ENCODE measurements at regions not wholly inside any gene's neighbourhood (a gene's known extent, or its start where the extent isn't known, plus 50 kb on each side); places are given as distances from the start of the nearest gene placed in this dataset.

GRCh38 chr1:185559684-185560331, 174.4 kb upstream of the HMCN1 start:
- H3K9me2 ChIP-seq (replicated peaks; ENCODE audit: insufficient read depth): no peaks in the 10 kb centered on the region
- H2AFZ ChIP-seq: no peak overlapping the region
- no peaks in the 10 kb centered on the region for H3K36me3 ChIP-seq (replicated peaks; ENCODE audit: insufficient read depth, low read depth)
- no peaks in the 10 kb centered on the region for H3K4me1 ChIP-seq (ENCODE audit: insufficient read depth)
- H3K79me2 ChIP-seq: no peaks in the 10 kb centered on the region
- TF ChIP-seq EZH2 (IDR thresholded peaks at IDR 0.05; ENCODE audit: borderline replicate concordance) (no peak), CTCF (IDR thresholded peaks at IDR 0.05; ENCODE audit: poor library complexity) (peak; percentile 42)
- no peak overlapping the region for H3K4me2 ChIP-seq
- no peak overlapping the region for H3K4me3 ChIP-seq
- DNase-seq (ENCODE audit: low spot score): peak; percentile 66
- no peaks in the 10 kb centered on the region for H4K20me1 ChIP-seq (ENCODE audit: insufficient read depth, poor library complexity, severe bottlenecking)
- no peak overlapping the region for H3K27ac ChIP-seq
- H3K9me3 ChIP-seq (ENCODE audit: low read depth): no peaks in the 10 kb centered on the region
- no peaks in the 10 kb centered on the region for H3K27me3 ChIP-seq
- WGBS (ENCODE audit: low lambda C conversion rate, missing lambda C conversion rate): 90% methylated on average over 3 of the region's 3 CpGs

GRCh38 chr1:185559151-185559550, 175.0 kb upstream of the HMCN1 start:
- DNase-seq (ENCODE audit: low spot score): no peak
- no peak overlapping the region for H3K27ac ChIP-seq
- no peaks in the 10 kb centered on the region for H3K4me1 ChIP-seq (ENCODE audit: insufficient read depth)
- no peak overlapping the region for H3K4me3 ChIP-seq
- H3K9me3 ChIP-seq (ENCODE audit: low read depth): no peaks in the 10 kb centered on the region
- H3K4me2 ChIP-seq: no peak overlapping the region
- no peak for TF ChIP-seq EZH2 (IDR thresholded peaks at IDR 0.05; ENCODE audit: borderline replicate concordance)
- TF ChIP-seq CTCF (IDR thresholded peaks at IDR 0.05; ENCODE audit: poor library complexity): no peak
- no peak for TF ChIP-seq EZH2phosphoT487 (IDR thresholded peaks at IDR 0.05; ENCODE audit: low read depth, severe bottlenecking, unreplicated experiment)
- 84% methylated on average over 1 of the region's 1 CpG for WGBS (ENCODE audit: low lambda C conversion rate, missing lambda C conversion rate)
- no peaks in the 10 kb centered on the region for H4K20me1 ChIP-seq (ENCODE audit: insufficient read depth, poor library complexity, severe bottlenecking)
- no peaks in the 10 kb centered on the region for H3K9me2 ChIP-seq (replicated peaks; ENCODE audit: insufficient read depth)
- no peak overlapping the region for H2AFZ ChIP-seq
- H3K27me3 ChIP-seq: no peaks in the 10 kb centered on the region
- H3K36me3 ChIP-seq (replicated peaks; ENCODE audit: insufficient read depth, low read depth): no peaks in the 10 kb centered on the region
- H3K79me2 ChIP-seq: no peaks in the 10 kb centered on the region

- Histone ChIP-seq H3K4me2 (no peak overlapping the region), H3K4me1 (ENCODE audit: insufficient read depth) (no peaks in the 10 kb centered on the region), H4K20me1 (ENCODE audit: insufficient read depth, poor library complexity, severe bottlenecking) (no peaks in the 10 kb centered on the region), H3K4me3 (no peak overlapping the region), H3K27me3 (no peaks in the 10 kb centered on the region), H3K79me2 (no peaks in the 10 kb centered on the region), H2AFZ (no peak overlapping the region), H3K27ac (no peak overlapping the region), H3K9me2 (replicated peaks; ENCODE audit: insufficient read depth) (no peaks in the 10 kb centered on the region), H3K9me3 (ENCODE audit: low read depth) (no peaks in the 10 kb centered on the region), H3K36me3 (replicated peaks; ENCODE audit: insufficient read depth, low read depth) (no peaks in the 10 kb centered on the region)
- 63% methylated on average over 1 of the region's 1 CpG for WGBS (ENCODE audit: low lambda C conversion rate, missing lambda C conversion rate)
- TF ChIP-seq EZH2phosphoT487 (IDR thresholded peaks at IDR 0.05; ENCODE audit: low read depth, severe bottlenecking, unreplicated experiment): no peak
- no peak for DNase-seq (ENCODE audit: low spot score)
Measured at GRCh38 chr1:185556561-185556960, 177.6 kb upstream of the HMCN1 start.

GRCh38 chr1:185555743-185556142, 178.4 kb upstream of the HMCN1 start:
- Histone ChIP-seq H3K27me3 (no peaks in the 10 kb centered on the region), H4K20me1 (ENCODE audit: insufficient read depth, poor library complexity, severe bottlenecking) (no peaks in the 10 kb centered on the region), H3K79me2 (no peaks in the 10 kb centered on the region), H3K9me3 (ENCODE audit: low read depth) (no peaks in the 10 kb centered on the region), H3K4me1 (ENCODE audit: insufficient read depth) (no peaks in the 10 kb centered on the region), H3K27ac (no peak overlapping the region), H3K9me2 (replicated peaks; ENCODE audit: insufficient read depth) (no peaks in the 10 kb centered on the region), H3K4me2 (no peak overlapping the region), H3K4me3 (no peak overlapping the region), H2AFZ (no peak overlapping the region), H3K36me3 (replicated peaks; ENCODE audit: insufficient read depth, low read depth) (no peaks in the 10 kb centered on the region)
- DNase-seq (ENCODE audit: low spot score): no peak
- TF ChIP-seq EZH2phosphoT487 (IDR thresholded peaks at IDR 0.05; ENCODE audit: low read depth, severe bottlenecking, unreplicated experiment): no peak
- no peak for TF ChIP-seq EZH2 (IDR thresholded peaks at IDR 0.05; ENCODE audit: borderline replicate concordance)
- no peak for TF ChIP-seq CTCF (IDR thresholded peaks at IDR 0.05; ENCODE audit: poor library complexity)

Data from hepatocyte (in vitro differentiated cells).